ENCODE measurements at regions not wholly inside any gene's neighbourhood (a gene's known extent, or its start where the extent isn't known, plus 50 kb on each side); places are given as distances from the start of the nearest gene placed in this dataset.

- TF ChIP-seq EZH2 (IDR thresholded peaks at IDR 0.05; ENCODE audit: borderline replicate concordance, low read length) (no peak), CTCF (IDR thresholded peaks at IDR 0.05; ENCODE audit: low read length) (no peak)
Measured at GRCh38 chr4:170743633-170744032, 653.9 kb upstream of the AADAT start.

All from OCI-LY1 (cell line).